ENCODE measurements at regions not wholly inside any gene's neighbourhood (a gene's known extent, or its start where the extent isn't known, plus 50 kb on each side); places are given as distances from the start of the nearest gene placed in this dataset.

DNA sequence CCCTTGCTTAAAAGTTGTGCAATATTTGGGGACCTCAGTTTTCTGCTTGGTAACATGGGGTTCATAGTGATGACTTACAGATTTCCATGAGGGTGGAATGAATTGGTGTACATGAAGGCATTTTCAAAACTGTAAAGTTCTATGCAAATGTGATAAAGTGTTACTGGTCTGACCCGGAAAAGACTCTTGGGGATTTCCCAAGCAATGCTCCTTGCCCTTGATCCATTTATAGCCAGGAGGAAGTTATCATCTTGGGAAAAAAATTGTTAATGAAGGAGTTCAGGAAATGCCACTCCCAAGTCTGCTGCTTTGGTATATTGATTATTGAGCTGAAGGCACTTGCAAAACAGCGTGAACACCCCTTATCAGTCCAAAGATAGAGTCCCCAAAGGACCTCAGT is 96.3 kb upstream of the ZPBP start:
- Histone ChIP-seq H4K20me1 (ENCODE audit: insufficient read depth) (no peaks in the 10 kb centered on the region), H3K79me2 (ENCODE audit: insufficient read depth) (no peaks in the 10 kb centered on the region), H3K4me3 (ENCODE audit: low read depth in 2 of 2, low read length in 1 of 2) (no peak overlapping the region), H3K27ac (ENCODE audit: low read depth in 2 of 2, low read length in 1 of 2) (no peak overlapping the region), H3F3A (replicated peaks; ENCODE audit: insufficient read depth) (no peaks in the 10 kb centered on the region), H3K9me3 (no peaks in the 10 kb centered on the region), H3K9ac (no peak overlapping the region), H3K27me3 (ENCODE audit: insufficient read depth) (no peaks in the 10 kb centered on the region), H3K4me2 (no peak overlapping the region), H2AFZ (ENCODE audit: low read depth) (no peak overlapping the region), H3K9me2 (no peaks in the 10 kb centered on the region), H3K36me3 (replicated peaks in 1 of 2; ENCODE audit: control insufficient read depth in 1 of 2, insufficient read depth in 2 of 2, low read length in 1 of 2) (no peaks in the 10 kb centered on the region), H3K4me1 (ENCODE audit: control insufficient read depth in 1 of 2, insufficient read depth in 2 of 2, low read depth in 1 of 2, low read length in 1 of 2) (no peaks in the 10 kb centered on the region)
- POLR2A ChIA-PET: no interaction called here
- WGBS (ENCODE audit: low lambda C conversion rate): 2% methylated on average over 2 of the region's 2 CpGs
- DNase-seq: no peak
- TF ChIP-seq POLR2AphosphoS5 (IDR thresholded peaks at IDR 0.05; ENCODE audit: low read depth, low read length) (no peak), SMC3 (IDR thresholded peaks at IDR 0.05; ENCODE audit: low read depth, low read length) (no peak), NFIC (IDR thresholded peaks at IDR 0.05; ENCODE audit: borderline replicate concordance) (no peak), RAD21 (IDR thresholded peaks at IDR 0.05; ENCODE audit: low read length) (no peak), TEAD4 (IDR thresholded peaks at IDR 0.05; ENCODE audit: borderline replicate concordance, insufficient read depth) (no peak), FOXJ3 (CRISPR knock-in tag; IDR thresholded peaks at IDR 0.05) (no peak), FOSL2 (IDR thresholded peaks at IDR 0.05; ENCODE audit: borderline replicate concordance, low read depth) (no peak), EZH2phosphoT487 (IDR thresholded peaks at IDR 0.05; ENCODE audit: borderline replicate concordance, low read depth) (no peak), EP300 (IDR thresholded peaks at IDR 0.05; ENCODE audit: borderline replicate concordance in 1 of 2, low read depth in 1 of 2, low read length in 1 of 2) (no peak)
- TF ChIP-seq, protein P1, sequence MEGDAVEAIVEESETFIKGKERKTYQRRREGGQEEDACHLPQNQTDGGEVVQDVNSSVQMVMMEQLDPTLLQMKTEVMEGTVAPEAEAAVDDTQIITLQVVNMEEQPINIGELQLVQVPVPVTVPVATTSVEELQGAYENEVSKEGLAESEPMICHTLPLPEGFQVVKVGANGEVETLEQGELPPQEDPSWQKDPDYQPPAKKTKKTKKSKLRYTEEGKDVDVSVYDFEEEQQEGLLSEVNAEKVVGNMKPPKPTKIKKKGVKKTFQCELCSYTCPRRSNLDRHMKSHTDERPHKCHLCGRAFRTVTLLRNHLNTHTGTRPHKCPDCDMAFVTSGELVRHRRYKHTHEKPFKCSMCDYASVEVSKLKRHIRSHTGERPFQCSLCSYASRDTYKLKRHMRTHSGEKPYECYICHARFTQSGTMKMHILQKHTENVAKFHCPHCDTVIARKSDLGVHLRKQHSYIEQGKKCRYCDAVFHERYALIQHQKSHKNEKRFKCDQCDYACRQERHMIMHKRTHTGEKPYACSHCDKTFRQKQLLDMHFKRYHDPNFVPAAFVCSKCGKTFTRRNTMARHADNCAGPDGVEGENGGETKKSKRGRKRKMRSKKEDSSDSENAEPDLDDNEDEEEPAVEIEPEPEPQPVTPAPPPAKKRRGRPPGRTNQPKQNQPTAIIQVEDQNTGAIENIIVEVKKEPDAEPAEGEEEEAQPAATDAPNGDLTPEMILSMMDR (IDR thresholded peaks at IDR 0.05): no peak
- CTCF ChIA-PET: interaction anchor here (0.8 to 7.8 kb wide), 7 partner anchors 10 to 975 kb away, joined by 3 to 65 read pairs (median 4); no protein-coding TSS in a partner anchor

DNA sequence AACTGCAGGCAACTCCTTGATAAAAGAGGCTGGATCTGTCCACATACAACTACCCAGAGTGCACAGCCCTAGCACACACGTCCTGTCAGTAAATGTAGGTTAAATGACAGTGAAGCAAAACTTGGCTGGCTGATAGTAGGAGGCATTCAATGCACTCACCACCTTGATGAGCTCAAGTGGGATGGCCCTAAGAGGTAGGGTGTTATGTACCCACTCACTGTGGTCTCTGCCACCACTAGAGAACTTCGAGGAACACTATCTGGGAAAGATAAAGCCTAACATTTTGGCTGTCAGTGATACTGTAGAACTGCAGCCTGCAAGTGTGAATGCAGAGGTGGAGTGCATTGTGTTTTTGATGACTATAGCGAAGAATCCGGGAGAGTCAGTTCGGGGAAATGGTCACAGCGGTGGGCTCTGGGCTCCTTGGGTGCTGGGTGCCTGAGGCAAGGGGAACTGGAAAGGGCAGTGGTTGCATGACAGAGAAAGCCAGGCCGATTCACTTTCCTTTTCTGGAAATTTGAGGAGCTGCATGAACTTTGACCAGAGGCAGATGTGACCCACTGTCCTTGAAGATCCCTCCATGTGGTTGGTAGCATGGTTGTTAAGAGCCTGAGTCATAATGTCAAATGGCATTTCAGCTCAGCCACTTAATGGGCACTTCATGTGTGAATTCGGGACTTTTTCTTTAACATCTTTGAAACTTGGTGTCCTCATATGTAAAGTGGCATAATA is 93.1 kb upstream of the ZPBP start:
- ChIA-PET POLR2A (no interaction called here), CTCF (interaction anchor here (0.8 to 7.8 kb wide), 3 partner anchors 13 to 44 kb away, joined by 3 to 65 read pairs (median 6); no protein-coding TSS in a partner anchor)
- no peaks in the 10 kb centered on the region for H3K4me1 ChIP-seq (ENCODE audit: control insufficient read depth in 1 of 2, insufficient read depth in 2 of 2, low read depth in 1 of 2, low read length in 1 of 2)
- H3K4me3 ChIP-seq (ENCODE audit: low read depth in 2 of 2, low read length in 1 of 2): no peak overlapping the region
- no peaks in the 10 kb centered on the region for H3K9me2 ChIP-seq
- no peak overlapping the region for H2AFZ ChIP-seq (ENCODE audit: low read depth)
- H3K27ac ChIP-seq (ENCODE audit: low read depth in 2 of 2, low read length in 1 of 2): no peak overlapping the region
- WGBS (ENCODE audit: low lambda C conversion rate): 31% methylated on average over 8 of the region's 8 CpGs
- no peaks in the 10 kb centered on the region for H3K9me3 ChIP-seq
- DNase-seq: no peak
- no peak overlapping the region for H3K4me2 ChIP-seq
- no peaks in the 10 kb centered on the region for H3K36me3 ChIP-seq (replicated peaks in 1 of 2; ENCODE audit: control insufficient read depth in 1 of 2, insufficient read depth in 2 of 2, low read length in 1 of 2)
- H3K79me2 ChIP-seq (ENCODE audit: insufficient read depth): no peaks in the 10 kb centered on the region
- no peaks in the 10 kb centered on the region for H3F3A ChIP-seq (replicated peaks; ENCODE audit: insufficient read depth)
- no peaks in the 10 kb centered on the region for H3K27me3 ChIP-seq (ENCODE audit: insufficient read depth)
- no peaks in the 10 kb centered on the region for H4K20me1 ChIP-seq (ENCODE audit: insufficient read depth)
- TF ChIP-seq GABPA (IDR thresholded peaks at IDR 0.05; ENCODE audit: low read depth) (no peak), SMC3 (IDR thresholded peaks at IDR 0.05; ENCODE audit: low read depth, low read length) (no peak), CHD2 (IDR thresholded peaks at IDR 0.05; ENCODE audit: low read length, partially characterized antibody) (no peak), FOSL2 (IDR thresholded peaks at IDR 0.05; ENCODE audit: borderline replicate concordance, low read depth) (no peak), TEAD4 (IDR thresholded peaks at IDR 0.05; ENCODE audit: borderline replicate concordance, insufficient read depth) (no peak), FOXM1 (IDR thresholded peaks at IDR 0.05; ENCODE audit: low read depth) (no peak), ELF1 (IDR thresholded peaks at IDR 0.05) (no peak), RFX5 (IDR thresholded peaks at IDR 0.05; ENCODE audit: low read length) (no peak), TCF12 (IDR thresholded peaks at IDR 0.05) (no peak), POLR2AphosphoS5 (IDR thresholded peaks at IDR 0.05; ENCODE audit: low read depth, low read length) (no peak)
- TF ChIP-seq, protein P2, sequence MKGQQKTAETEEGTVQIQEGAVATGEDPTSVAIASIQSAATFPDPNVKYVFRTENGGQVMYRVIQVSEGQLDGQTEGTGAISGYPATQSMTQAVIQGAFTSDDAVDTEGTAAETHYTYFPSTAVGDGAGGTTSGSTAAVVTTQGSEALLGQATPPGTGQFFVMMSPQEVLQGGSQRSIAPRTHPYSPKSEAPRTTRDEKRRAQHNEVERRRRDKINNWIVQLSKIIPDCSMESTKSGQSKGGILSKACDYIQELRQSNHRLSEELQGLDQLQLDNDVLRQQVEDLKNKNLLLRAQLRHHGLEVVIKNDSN (IDR thresholded peaks at IDR 0.05; ENCODE audit: borderline replicate concordance, low read depth): no peak
- TF ChIP-seq, protein P3, sequence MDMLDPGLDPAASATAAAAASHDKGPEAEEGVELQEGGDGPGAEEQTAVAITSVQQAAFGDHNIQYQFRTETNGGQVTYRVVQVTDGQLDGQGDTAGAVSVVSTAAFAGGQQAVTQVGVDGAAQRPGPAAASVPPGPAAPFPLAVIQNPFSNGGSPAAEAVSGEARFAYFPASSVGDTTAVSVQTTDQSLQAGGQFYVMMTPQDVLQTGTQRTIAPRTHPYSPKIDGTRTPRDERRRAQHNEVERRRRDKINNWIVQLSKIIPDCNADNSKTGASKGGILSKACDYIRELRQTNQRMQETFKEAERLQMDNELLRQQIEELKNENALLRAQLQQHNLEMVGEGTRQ (IDR thresholded peaks at IDR 0.05; ENCODE audit: borderline replicate concordance, low read depth, low read length): no peak
- TF ChIP-seq, protein P4, sequence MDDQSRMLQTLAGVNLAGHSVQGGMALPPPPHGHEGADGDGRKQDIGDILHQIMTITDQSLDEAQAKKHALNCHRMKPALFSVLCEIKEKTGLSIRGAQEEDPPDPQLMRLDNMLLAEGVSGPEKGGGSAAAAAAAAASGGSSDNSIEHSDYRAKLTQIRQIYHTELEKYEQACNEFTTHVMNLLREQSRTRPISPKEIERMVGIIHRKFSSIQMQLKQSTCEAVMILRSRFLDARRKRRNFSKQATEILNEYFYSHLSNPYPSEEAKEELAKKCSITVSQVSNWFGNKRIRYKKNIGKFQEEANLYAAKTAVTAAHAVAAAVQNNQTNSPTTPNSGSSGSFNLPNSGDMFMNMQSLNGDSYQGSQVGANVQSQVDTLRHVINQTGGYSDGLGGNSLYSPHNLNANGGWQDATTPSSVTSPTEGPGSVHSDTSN (IDR thresholded peaks at IDR 0.05): no peak
- TF ChIP-seq, protein P5, sequence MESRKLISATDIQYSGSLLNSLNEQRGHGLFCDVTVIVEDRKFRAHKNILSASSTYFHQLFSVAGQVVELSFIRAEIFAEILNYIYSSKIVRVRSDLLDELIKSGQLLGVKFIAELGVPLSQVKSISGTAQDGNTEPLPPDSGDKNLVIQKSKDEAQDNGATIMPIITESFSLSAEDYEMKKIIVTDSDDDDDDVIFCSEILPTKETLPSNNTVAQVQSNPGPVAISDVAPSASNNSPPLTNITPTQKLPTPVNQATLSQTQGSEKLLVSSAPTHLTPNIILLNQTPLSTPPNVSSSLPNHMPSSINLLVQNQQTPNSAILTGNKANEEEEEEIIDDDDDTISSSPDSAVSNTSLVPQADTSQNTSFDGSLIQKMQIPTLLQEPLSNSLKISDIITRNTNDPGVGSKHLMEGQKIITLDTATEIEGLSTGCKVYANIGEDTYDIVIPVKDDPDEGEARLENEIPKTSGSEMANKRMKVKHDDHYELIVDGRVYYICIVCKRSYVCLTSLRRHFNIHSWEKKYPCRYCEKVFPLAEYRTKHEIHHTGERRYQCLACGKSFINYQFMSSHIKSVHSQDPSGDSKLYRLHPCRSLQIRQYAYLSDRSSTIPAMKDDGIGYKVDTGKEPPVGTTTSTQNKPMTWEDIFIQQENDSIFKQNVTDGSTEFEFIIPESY (IDR thresholded peaks at IDR 0.05; ENCODE audit: borderline replicate concordance, low read depth): no peak
- no peak overlapping the region for H3K9ac ChIP-seq
